KBM-7 (cell line): ENCODE measurements at regions not wholly inside any gene's neighbourhood (a gene's known extent, or its start where the extent isn't known, plus 50 kb on each side); places are given as distances from the start of the nearest gene placed in this dataset.

Experiments used
- DNase-seq: peaks from one replicate; pipeline ENCODE4 v3.0.0-alpha.2; 2015
- in situ Hi-C: fragments of 300-500 bp; cut with MboI; formaldehyde crosslinking; loops from 2 replicates; pipeline ENCODE4 v1.14.3; 2020; ENCODE audit warnings: low sequenced_read_pairs, low pct_unique_long_range_greater_than_20kb, mixed read lengths

DNA sequence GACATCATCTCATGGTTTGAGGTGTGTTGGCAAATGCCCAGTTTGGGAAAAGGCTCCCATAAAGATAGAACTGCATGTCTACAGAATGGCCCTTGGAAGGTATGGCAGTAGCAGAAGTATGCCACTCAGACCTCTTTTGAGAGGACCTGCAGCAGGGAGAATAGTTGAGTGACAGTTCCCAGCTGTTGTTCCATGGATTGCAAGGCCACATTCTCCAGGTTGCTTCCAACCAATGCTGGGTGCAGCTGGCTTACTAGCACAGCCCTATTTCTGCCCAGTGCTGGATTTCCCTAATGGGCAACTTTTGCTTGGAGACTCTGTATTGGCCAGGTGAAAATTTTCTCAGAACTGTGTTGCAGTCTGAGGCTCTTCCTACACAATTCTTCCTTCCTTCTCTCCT lies 266.2 kb downstream of the UTP18 start:
- in situ Hi-C loops = no loop called here

DNA sequence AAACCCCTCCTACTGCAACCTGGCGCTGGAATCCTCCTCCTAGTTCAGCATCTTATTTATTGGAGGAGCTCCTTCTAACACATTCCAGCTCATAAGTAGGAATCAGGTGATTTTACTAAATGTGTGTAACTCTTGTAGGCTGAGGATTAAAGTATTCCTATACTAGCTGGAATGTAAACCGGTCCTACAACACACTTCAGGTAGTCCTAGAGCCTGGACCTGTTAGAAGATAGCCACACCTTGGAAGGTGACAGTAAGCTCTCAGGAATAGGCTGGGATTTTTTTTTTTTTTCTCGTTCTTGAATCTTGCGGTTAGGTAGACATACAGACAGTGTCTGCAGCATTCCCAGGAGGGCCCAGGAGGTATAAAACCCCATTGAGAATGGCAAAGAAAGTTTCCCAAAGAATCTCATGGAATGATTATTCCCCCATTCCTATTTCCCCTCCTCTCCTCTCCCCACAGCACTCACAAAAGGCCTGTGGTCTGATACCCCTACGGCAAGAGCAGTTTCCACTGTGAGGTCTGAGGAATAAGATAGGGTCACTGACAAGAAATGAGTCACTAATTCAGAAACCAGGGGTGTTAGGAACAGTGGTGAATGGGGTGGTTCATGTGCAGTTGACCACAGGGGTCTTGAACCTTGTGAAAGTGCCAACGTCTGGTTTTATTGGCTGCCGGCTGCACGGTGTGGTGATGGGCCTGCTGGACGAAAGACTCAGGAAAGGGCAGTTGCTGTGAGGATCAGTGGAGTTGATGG lies 267.1 kb downstream of the UTP18 start:
- no peak for DNase-seq
- in situ Hi-C loops = no loop called here

More for the DNA sequence above, 266.2 kb downstream of the UTP18 start:
- DNase-seq = no peak

DNA sequence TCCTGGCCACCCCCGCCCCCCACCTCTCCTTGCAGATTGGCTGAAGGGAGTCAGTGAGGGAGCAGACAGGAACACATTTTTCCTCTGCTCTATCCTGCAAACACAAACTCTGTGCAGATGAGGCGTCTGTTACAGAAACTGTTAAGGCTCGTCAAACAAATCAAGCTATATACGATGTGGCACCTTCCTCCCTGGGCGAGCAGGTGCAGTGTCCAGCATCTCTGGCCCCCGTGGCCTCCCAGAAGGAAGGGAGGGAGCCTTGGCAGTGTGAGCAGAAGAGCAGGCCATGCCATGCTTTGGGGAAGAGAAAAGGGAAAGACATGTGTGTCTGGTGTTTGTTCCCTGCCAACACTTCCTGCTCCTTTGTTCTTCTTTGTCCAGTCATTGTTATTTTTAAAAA lies 267.8 kb downstream of the UTP18 start:
- in situ Hi-C loops = no loop called here
- no peak for DNase-seq

DNA sequence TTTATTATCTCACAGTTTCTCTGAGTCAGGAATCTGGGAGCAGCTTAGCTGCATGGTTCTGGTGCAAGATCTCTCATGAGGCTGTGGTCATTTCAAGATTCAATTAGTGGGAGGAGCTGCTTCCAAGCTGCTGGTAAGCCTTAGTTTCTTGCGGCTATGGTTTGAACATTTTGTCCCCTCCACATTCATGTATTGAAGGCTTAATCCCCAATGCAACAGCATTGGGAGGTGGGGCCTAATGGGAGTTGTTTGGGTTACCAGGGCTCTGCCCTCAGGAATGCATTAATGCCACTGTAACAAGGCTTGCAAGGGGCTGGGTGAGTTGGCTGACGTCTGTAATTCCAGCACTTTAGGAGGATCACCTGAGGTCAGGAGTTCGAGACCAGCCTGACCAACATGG lies 272.9 kb downstream of the UTP18 start:
- no peak for DNase-seq
- in situ Hi-C loops = no loop called here

DNA sequence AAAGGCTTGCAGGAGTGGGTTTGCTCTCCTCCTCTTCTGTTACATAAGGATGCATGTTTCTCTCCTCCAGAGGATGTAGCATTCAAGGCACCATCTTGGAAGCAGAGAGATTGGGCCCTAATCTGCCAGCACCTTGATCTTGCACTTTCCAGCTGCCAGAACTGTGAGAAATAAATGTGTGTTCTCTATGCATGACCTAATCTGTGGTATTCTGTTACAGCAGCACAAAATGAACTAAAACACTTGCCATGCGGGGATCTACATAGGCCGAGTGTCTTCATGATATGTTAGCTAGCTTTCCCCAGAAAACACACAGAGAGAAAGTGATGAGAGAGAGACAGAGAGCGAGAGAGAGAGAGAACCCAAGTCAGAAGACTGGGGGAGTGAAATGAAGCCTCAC lies 273.5 kb downstream of the UTP18 start:
- DNase-seq = no peak
- in situ Hi-C loops = no loop called here

DNA sequence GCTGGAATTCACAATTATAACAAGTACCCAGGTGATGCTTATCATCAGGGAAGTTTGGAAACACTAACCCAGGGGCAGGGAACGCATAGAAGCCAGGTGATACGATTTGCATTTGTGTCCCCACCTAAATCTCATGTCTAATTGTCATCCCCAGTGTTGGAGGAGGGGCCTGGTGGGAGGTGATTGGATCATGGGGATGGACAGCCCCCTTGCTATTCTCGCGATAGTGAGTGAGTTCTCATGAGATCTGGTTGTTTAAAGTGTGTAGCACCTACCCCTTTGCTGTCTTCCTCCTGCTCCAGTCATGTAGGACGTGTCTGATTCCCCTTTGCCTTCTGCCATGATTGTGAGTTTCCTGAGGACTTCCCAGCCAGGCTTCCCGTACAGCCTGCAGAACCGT lies 276.3 kb downstream of the UTP18 start:
- in situ Hi-C loops = no loop called here
- no peak for DNase-seq

DNA sequence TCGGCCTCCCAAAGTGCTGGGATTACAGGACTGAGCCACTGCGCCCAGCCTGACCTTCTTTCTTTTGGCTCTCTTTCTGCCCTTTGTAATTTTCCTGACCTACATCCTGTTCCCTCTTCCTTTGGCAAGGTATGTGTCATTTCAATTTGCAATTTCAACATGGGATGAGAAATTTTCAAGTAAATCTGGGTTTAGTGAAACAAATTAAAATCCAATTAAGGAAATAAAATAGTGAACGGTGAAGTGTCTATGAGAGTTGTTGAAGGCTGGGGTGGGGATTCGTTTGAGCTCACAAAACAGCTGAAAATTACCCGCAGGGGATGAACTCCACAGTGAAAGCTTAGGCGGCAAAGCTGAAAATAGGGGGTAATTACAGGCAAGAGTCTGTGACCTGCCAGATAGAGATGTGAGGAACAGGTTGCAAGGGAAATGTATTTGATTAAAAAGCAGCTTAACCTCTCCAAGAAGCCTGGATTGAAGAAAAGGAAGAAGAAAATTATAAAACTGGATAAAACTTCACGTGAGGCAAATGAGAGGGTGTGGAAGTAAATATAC lies 277.7 kb downstream of the UTP18 start:
- no peak for DNase-seq
- in situ Hi-C loops = no loop called here

DNA sequence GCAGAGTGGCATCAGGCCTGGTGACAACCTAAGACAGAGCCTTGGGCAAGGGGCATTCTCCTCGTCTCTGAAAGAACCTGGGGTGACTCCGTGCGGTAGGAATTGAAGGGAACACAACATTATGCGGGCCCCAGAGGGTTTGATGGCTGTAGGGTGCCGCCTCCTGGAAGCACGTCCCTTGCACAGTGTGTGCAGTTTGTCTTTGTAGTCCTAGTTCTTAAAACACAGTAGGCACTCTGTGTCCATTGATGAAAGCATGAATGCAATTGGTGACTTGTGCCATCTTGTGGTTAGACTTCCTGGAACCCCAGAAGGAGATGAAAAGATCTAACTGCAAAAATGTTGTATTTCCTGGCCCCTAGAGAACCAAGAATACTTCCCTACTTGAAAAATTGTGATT lies 279.8 kb downstream of the UTP18 start:
- in situ Hi-C loops = no loop called here
- no peak for DNase-seq

DNA sequence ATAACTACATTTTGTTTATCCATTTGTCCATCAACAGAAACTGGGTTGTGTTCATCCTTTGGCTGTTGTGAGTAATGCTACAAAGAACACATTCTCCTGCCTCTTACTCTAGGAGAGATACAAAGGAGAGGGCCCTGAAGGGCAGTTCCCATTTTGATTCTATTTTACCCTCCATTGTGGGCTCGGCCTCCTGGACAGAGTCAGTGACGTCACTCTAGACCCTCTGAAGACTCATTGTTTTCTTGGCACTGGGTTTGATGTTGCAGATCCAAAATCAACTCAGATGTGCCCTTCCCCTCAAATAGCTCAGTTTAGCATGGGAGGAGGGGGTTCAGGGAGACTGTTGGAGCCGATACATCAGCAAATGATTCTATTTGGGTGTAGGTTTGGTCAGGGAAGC lies 280.9 kb downstream of the UTP18 start:
- in situ Hi-C loops = no loop called here

DNA sequence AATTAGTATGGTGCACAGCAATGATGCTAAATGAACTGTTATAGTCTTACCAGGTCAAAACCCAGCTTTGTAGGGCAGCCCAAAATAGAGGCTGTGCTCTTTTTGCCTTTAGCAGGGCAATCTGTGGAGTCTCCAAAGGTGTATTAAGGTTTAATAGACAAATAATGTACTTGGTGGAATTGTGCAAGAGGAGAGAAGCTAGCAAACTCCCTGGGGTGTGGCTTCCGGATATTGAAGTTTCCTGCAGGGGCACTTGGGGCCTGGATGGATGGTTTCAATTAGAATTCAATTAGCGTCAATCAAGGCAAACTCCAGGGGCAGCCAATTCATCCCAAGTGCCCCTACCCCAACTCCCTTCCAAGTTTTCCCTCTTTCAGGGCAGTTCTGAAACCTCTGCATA lies 285.8 kb downstream of the UTP18 start:
- no peak for DNase-seq
- in situ Hi-C loops = no loop called here

More for the DNA sequence above, 280.9 kb downstream of the UTP18 start:
- no peak for DNase-seq

DNA sequence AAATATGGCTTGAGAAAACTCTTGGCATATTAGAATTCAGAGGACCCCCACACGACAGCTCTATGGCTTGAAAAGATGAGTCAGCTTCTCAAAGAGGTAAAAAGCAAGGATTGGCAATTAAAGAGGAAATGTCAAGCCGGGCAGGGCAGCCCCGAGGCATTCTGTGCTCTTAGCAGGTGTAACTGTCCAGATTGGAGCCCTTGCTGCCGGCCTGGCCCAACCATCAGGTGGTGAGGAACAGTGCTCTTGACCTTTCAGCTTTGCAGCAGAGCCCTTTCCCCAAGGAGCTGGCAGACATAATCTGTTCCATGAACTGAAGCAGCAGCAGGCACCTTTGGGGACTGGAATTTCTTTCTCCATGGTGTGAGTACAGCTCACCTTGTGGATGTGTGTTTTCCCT lies 287.8 kb downstream of the UTP18 start:
- in situ Hi-C loops = no loop called here
- no peak for DNase-seq

DNA sequence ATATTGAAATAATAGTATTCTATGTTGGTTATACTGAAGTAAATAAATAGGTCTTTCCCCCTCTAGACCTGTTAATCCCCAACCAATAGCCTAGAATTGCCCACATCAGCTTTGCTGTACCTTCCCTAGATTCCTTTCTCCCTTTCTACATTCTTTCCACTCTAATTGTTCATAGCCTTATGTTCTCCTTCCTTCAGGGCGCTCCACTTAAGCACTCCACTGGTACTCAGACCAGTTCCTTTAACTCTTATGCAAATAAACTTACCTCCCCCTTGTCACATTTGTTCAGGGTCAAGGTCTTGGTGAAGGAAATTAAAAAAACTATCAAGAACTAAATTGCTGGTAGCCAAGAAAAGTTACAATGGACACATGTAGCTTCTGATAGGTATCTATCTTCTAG lies 294.8 kb downstream of the UTP18 start:
- DNase-seq = no peak
- in situ Hi-C loops = no loop called here

DNA sequence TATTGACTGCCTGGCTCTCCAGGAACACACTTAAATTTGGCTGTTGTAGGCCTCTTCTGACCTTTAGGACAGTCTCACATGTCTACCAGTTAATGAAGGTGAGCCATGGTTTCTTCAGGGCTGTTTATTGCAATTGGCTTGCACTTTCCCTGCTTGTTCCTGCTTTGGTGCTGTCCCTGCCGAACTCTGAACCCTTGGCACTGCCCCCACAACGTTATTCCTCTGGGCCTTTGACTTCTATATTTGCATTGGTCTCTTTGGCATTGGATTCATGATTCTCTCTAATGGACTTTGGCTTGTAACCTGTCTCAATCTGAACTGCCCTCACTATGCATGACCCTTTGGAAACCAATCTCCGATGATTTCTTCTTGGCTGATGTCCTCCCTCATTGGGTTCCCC lies 299.4 kb downstream of the UTP18 start:
- in situ Hi-C loops = no loop called here
- DNase-seq = no peak

DNA sequence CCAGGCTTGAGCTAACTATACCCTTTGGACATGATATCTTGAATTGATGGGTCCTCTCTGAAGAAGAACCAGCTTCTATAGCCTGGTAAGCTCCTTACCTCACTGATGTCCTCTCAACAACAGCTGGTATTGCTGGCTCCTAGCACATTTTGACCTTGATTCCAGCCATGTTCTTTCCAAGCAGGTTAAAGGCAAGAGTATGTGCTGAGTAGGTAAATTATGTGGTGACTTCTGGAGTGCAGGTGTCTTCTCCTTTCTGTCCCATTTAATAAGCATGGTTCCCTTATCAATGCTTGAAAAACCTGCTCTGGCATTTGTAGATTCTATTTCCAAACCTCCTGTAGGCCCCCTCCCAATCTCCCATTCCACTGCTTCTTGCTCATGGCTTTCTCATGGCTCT lies 300.1 kb downstream of the UTP18 start:
- DNase-seq = no peak
- in situ Hi-C loops = no loop called here

DNA sequence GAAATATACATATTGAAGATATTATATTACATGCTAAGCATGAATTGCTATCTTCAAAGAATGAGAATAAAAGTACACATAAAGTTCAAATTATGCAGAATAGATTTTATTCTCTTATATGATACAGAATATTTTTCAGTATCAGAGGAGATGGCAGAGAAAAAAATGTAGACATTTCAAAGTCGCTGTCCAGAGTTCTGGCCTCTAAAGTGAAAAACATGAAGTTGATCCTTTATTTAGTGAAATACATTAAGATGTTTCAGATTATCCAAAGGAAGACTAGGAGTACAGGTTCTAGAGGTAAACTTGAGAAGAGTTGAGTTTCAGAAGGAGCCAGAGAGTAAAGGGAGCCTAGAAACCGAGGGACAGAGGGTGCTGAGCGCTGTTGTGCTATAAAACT lies 303.6 kb downstream of the UTP18 start:
- DNase-seq = no peak
- in situ Hi-C loops = no loop called here

DNA sequence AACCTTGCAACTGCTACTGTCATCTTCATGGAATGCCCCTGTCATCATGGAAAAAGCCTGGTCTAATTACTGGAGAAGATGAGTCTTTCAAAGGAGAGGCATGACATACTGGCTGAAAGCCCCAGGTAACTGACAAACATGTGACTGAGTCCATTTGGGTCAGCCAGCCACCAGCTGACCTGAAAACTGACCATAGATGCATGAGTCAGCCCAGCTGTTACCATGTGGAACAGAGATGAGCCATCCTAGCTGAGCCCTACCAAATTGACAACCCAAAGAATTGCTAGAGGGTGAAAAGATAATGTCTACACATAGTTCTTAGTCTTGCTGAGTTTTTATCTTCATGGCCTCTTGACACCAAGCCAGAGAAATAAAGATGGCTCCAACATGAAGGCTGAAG lies 311.8 kb downstream of the UTP18 start:
- in situ Hi-C loops = no loop called here
- DNase-seq = no peak
